GM19023 (cell line): ENCODE measurements at regions not wholly inside any gene's neighbourhood (a gene's known extent, or its start where the extent isn't known, plus 50 kb on each side); places are given as distances from the start of the nearest gene placed in this dataset.
"Not testable (repeated sequence)": the region's sequence is repeated elsewhere in the genome, so short reads cannot be mapped to it uniquely, and the experiment has no call there.

Experiments used
- ATAC-seq: cut with Tn5 transposase; IDR thresholded peaks from one replicate; pipeline ENCODE4 v1.9.1; 2021; ENCODE audit warnings: mild to moderate bottlenecking, moderate library complexity; ENCODE audit not compliant: unreplicated experiment

DNA sequence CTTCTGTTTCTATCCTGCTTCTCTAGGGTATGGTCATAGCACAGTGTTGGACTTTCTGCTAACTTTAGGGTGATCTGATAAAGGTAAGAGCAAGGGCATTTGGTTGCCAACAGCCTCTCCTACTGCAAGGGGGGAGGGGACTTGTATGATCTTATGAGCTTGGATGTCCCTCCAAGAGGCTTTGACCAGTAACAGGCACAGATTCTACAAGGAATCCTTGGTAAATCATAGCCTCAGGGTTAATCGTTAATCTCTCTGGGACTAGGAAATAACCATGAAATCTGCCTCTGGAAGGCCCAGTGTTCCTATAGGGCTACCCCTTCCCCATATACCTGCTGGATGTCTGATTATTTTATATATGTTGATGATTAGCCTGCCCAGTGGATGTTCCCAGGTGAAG lies 134.8 kb upstream of the TNFSF4 start:
- ATAC-seq = no peak

DNA sequence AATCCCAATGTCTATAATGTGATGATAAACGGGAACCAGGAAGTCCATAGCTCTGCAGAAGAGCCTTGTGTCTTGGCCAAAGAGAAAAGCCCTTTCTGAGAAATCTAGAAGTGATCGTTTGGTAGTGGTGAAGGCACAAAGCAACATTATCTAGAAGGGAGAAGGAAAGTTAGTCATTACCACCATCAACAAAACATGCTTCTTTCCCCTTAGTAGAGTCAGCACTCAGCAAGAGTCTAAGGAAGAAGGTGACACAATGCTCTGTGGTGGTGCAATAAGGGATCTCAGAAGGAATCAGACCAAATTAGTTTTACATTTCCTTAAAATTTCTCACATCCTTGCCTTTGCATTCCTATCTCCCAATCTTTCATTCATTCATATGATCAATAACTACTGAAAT lies 134.4 kb upstream of the PRDX6 start:
- no peak for ATAC-seq

DNA sequence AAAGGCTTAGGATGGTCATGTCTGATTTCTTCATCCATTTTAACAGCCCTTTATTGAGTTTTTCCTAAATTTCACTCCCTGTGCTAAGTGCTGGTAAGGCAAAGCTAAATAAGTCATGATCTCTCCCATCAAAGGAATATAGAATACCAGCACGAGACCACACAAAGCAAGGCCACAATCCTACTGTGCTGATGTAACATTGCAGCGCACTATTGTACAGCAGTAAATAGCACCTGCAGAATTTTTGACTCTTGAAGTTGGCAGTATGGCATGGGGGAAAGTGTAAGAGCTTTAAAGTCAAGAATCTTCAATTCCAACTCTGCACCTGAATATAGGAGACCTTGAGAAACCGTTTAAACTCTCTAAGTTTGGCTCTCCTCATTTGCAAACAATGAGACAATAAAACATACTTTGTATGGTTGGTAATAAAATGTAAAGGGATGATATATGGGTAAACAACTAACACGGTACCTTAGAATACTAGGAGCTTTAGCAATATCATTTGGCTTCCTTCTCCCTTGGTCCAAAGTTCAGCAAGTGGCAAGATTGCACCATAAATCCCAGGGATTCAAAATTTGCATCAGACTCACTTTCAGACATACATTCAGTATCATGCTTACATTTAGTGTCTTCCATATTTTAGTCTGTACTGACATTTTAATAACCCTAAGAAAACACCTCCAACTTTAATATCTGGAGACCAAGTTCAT lies 132.9 kb upstream of the PRDX6 start:
- ATAC-seq = no peak

DNA sequence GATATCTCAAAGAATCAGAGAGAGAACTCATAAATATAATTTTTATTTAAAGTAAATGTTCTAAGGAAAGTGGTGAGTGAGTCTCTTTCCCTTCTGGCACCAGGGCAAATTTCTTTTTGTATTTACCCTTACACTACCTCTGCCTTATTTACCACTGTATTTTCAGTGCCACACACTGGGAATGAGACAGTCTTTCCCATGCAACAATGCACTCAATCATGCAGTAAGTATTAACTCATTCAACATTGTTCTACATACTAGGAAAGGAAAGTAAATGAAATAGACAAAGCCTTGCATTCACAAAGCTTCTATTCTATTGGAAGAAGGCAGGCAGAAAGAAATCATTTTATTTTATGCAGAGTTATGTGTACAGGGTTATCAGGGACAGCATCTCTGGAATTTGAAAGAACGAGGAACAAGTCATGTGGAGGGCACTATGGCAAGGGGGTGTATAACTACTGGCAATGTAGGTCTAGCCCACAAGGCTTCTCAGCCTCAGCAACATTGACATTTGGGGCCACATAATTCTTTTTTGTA lies 129.8 kb upstream of the PRDX6 start:
- no peak for ATAC-seq

DNA sequence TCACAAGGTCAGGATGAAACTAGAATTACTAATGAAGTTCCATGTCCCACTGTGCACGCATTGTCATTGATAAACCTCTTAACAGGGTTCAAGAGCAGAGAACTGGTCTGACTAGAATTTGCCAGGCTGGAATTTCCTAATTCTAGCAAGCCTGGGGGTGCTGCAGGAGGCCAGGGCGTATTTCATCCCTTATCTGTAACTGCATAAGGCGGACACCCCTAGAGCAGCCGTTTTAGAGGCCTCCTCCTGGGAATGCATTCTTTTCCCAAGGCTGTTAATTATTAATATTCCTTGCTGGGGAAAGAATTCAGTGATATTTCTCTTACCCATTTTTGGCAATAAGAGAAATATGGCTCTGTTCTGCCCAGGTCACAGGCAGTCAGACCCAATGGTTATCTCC lies 124.5 kb upstream of the PRDX6 start:
- ATAC-seq = not testable (repeated sequence)

DNA sequence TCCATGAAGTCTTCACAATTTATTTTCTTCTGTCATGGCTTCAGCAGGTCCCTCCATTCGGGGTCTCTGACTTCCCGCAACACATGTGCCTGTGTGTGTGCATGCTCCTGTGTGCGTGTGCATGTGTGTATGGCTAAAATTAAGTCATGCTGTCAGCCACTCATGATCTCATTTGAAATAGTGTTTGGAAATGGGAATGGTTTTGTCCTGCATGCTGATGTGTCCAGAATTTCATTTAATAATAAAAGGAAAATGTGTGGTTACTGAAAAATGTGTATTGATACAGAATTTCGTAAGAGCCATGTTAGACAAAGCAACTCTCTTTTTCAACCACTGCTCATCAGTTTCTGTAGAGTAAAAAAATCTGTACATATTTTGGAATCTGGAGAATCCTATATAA lies 123.8 kb upstream of the PRDX6 start:
- ATAC-seq = no peak

DNA sequence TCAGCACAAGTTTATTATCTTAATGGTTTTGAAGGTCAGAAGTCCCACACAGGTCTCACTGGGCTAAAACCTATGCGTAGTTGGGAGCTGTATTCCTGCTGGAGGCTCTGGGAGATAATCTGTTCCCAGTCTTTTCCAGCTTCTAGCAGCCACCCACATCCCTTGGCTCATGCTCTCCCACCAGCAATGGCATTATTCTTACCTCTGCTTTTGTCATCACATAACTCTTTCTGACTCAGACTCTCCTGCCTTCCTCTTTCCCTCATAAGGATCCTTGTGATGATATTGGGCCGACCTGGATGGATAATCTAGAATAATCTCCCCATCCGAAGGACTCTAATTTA lies 122.2 kb upstream of the PRDX6 start:
- no peak for ATAC-seq

DNA sequence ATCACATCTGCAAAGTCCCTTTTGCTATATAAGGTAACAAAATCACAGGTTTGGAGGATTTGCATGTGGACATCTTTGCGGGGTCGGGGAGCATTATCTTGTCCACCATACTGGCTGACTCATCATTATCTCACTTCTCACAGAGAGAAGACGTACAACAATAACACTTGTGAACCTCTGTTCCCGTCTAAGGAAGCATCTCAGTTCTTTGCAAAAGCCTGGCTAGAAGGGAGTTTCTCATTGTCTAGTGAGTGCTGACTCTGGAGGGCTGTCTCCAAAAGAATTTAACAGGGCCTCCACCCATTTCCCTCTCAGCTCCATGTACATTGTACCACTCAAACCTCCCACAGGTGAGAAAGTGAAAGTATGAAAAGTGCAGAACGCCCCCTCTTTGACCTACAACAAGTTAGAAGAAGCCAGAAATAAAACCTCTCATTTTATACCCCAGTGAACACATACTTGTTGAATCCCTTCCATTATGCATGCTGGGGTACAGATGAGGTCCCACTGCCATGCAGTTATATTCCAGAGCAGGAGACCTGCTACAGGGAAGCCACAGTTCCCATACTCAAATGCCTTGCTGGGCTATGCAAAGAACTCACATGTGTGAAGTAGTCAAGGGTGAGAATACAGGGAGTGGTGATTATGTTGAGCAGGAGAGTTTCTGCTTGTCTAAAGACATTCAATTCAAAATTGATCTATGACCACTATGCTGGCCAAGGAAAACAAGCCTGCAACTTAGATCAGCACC lies 121.7 kb upstream of the PRDX6 start:
- peak; percentile 70 for ATAC-seq

DNA sequence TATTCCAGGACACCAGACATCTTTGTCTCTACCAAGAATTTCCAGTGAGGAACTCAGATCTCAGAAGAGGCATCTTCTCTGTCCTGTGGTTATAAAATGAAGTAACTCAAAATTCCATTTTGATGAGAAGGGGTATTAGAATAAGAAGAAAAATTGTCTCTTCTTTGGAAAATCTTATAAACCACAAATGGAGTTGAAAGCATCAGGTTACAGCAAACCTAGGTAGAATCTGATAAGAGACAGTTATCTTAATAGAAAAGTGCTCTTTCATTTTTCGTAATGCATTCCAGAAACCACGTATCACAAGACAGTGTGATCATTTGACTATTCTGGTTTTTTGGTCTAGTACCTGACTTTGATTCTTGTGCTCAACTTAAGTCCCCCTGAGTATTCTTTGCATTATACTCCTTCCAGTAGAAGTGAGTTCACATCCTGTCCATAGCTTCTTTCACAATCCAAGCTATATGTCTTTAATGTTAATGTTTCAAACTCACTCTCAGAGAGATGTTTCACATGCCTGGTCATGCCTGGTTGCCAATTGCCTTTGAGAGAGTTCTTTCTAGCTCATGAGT lies 120.9 kb upstream of the PRDX6 start:
- no peak for ATAC-seq

DNA sequence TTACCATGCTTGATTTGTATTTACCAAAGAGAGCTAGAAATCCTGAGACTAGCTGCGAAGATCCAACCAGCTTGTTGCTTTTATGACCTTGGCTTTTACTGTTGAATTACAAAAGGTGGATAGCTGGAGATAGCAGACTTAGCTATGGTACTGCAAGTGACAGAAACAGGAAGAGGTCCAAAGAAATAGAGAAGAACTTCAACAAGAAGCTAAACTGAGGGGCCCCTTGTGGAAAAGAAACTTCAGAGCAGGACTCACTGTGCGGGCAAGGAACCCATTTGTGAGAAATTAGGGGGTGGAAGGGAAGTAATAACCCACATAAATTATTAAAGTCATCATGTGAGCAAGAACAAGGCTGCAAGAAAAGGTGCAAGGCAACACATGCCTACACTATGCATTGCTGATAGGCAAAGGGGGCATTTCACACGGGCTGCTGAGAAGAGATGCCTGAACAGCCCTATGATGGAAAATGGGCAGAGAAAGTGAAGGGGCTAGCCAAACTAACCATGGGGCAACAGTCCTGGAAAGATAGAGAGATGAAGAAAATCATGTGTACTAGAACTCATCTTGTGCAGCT lies 116.6 kb upstream of the PRDX6 start:
- ATAC-seq = no peak

DNA sequence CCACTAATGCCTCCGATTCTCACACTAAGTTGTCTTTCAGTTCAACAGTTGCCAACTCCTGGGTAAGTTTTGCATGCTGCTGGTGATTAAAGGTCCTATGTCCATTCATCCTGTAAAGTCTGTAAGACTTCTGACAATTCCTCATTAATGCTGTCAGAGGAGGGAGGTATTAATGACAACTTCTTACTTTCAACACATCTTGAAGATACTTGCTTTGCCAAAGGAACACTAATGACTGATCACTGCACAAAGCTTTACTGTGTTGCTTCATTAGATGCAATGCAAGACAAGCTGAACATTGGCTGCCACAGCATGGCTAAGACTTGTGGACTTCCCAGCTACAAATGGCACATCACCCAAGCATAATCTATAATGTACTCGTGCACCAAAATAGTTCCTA lies 114.6 kb upstream of the PRDX6 start:
- ATAC-seq = no peak

DNA sequence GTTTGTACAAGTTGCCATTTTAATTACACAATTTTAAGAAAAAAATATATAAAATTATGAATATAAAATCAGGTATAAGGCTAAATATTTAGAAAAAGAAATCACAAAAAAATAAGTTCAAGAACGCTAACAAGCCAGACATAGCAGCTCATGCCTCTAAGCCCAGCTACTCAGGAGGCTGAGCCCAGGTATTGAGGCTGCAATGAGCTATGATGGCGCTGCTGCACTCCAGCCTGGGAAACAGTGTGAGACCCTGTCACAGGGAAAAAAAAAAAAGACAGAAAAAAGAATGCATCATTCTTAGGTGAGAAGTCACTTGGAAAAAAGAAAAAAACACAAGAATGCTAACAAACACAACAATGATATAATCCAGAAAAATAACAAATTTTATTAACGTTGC lies 112.3 kb upstream of the PRDX6 start:
- no peak for ATAC-seq

DNA sequence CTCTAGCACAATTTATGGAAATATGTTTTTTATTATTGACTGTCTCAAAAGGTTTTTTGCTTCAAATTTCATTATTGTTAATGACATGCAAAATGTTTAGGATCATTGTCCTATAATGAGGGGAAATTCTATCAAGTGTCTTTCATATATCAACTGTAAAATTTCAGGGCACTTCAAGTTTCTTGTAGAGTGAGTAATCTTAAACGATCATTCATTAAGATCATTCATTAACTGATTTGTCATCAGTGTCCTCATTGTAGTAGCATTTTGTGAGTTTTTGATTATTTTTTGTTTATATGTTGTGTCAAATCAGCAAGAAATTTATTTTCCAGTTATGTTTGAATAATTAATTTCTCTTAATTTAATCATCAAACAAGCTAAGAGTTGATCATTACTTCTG lies 111.8 kb upstream of the PRDX6 start:
- ATAC-seq = no peak

DNA sequence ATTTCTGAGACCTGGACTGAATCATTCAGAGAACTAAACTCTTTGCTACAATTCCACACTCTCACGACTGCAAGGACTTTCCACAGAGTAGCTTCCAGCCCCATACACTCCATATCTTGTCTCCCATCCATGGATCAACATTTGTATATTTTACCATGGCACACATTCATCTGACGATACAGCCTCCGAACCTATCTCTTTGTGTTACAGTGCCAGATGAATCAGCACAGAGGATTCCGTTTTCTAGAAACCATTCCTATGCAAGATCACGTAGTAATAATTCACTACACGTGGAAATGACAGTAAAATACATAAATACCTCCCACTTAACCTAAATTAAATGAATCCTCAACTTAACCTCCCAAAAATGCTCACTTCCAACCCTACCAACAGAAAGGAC lies 110.0 kb upstream of the PRDX6 start:
- no peak for ATAC-seq

DNA sequence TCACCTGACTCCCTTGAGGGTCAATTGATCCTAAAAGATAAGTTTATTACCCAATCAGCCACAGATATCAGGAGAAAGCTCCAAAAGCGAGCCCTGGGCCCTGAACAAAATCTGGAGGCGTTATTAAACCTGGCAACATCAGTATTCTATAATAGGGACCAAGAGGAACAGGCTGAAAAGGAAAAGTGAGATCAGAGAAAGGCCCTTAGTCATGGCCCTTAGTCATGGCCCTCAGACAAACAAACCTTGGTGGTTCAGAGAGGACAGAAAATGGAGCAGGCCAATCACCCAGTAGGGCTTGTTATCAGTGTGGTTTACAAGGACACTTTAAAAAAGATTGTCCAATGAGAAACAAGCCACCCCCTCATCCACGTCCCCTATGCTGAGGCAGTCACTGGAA lies 106.5 kb upstream of the PRDX6 start:
- not testable (repeated sequence) for ATAC-seq

DNA sequence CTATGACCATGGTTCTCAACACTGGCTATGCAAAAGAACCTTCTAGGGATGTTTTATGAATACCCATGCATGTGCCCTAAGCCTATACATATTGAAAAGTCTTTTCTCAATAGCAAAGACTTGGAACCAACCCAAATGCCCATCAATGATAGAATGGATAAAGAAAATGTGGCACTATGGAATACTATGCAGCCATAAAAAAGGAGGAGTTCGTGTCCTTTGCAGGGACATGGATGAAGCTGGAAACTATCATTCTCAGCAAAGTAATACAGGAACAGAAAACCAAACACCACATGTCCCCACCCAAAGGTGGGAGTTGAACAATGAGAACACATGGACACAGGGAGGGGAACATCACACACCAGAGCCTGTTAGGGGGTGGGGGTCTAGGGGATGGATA lies 101.1 kb upstream of the PRDX6 start:
- ATAC-seq = not testable (repeated sequence)

DNA sequence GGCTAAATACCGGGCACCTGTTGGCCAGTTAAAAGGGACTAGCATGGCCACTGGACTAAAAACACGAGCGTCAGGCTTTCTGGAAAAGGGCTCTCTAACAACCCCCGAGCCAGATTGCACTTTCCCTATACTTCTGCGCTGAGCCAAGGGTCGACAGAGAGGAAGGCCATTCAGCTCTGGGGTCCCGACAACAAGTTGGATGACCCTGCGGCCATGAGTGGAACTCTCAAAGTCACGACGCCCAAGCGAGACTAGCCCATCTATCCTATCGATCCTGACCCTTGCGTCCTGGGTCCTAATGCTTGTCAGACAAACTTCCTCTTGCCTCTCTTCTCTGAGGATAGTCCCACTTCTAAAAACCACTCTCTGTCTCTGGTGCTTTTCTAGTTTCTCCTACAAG lies 99.9 kb upstream of the PRDX6 start:
- no peak for ATAC-seq

DNA sequence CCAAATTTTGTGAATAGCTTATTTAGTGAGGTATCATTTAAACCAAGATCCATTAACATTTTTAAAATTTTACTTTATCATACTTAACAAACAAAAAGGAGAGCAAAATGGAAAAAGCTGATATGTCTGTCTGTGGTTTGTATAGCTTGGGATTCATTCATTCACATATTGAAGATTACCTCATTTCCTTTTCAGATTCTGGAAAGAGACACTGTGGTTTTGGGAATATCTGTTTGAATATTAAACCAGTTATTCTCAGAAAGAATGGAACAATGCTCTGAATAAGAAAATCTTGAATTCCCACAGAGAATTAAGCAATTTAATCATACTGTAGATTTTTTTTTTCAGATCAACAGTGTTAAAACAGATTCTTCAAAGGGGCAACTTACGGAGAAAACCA lies 93.8 kb upstream of the PRDX6 start:
- ATAC-seq = no peak

DNA sequence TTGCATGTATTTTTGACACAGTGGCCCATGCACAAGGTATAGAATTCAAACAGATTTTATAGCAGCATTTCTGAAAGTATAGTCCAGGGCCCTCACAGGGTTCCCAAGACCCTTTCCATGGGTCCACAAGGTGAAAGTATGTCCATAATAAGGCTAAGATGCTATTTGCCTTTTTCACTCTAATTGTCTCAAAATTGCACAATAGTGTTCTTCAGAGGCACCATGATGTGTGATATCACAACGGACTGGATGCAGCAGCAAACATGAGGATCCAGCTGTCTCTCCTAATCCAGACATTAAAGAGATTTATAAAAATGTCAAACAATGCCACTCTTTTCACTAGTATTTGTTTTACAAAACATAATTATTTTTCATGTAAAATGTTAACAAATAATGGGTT lies 88.8 kb upstream of the PRDX6 start:
- ATAC-seq = no peak

DNA sequence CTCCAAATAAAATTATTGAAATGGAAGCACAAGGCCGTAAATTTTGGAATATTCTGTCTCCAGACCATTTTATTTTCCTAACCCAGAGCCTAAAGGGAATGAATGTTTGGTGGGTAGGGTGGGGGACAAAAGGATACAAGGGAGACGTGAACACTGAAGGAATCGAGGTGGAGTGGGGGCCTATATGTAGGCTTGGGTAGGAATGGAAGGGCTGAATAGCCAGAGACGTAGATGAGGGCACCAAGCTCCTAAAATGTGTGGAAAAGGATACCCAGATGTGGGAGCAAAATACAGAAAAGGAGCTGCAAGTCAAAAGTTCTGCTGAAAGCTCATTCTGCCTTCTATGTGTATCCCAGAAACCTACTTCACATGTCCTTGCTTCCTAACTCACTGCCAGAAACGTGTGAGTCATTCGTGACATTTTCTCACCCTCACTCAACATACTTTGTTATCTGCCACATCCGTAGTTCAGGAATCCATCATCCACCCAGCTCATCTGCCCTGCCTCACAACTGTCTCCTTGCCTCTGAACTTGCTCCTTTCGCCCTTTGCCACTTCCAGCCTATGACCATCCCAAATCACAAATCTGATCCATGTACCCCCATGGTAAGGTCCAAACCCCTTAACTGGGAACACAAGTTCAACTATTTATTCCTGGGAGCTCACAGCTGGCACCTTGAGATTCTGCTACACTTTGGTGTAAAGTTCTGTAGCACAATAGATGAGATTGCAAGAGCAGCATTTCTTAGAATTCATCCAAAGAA lies 84.1 kb upstream of the PRDX6 start:
- ATAC-seq = no peak

DNA sequence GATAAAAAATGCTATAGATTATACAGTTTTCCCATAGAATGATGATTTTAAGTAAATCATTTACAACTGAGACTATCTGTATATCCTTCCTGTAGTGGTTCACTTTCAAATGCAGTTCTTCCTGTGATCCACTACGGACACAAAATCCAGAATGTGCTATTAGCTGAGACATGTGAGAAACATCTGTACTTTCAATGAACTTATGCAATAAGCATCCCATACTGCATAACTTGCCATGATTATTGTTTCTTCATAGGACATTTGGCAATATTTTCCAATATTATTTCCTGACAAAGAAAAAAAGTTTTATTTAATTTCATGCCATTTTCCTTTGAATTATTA lies 83.5 kb upstream of the PRDX6 start:
- ATAC-seq = no peak
